ENCODE measurements at regions not wholly inside any gene's neighbourhood (a gene's known extent, or its start where the extent isn't known, plus 50 kb on each side); places are given as distances from the start of the nearest gene placed in this dataset.

DNA sequence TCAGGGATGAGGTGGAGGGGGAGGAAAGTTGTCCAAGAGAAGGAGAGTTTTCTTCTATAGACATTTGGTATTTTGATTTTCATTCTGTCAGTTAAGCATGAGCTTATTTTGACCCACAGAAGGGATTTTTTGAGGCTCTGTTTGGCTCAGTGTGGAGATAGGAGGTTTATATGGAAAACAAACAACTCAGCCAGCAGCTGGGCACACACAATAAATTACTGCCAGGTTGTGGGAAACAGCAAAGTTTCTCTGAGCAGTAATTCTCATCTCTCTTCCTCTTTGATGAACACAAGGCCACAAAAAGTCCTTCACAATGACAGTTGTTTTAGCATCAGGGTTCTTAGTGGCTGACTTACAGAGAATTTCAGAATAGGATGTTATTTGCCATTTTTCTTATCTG is 486.1 kb downstream of the KDM4C start:
- Histone ChIP-seq H3K9me3 (ENCODE audit: control insufficient read depth, low read depth, low read length) (no peaks in the 10 kb centered on the region), H3K4me3 (ENCODE audit: low read length) (no peak overlapping the region), H3K27me3 (ENCODE audit: control insufficient read depth, insufficient read depth, low read length) (no peaks in the 10 kb centered on the region), H3K27ac (ENCODE audit: low read length) (no peak overlapping the region), H3K4me1 (ENCODE audit: control insufficient read depth, low read depth, low read length) (peaks cover 23% of the 10 kb centered on the region), H3K36me3 (ENCODE audit: control insufficient read depth, low read depth, low read length) (no peaks in the 10 kb centered on the region), H3K9ac (ENCODE audit: low read length) (no peak overlapping the region)

DNA sequence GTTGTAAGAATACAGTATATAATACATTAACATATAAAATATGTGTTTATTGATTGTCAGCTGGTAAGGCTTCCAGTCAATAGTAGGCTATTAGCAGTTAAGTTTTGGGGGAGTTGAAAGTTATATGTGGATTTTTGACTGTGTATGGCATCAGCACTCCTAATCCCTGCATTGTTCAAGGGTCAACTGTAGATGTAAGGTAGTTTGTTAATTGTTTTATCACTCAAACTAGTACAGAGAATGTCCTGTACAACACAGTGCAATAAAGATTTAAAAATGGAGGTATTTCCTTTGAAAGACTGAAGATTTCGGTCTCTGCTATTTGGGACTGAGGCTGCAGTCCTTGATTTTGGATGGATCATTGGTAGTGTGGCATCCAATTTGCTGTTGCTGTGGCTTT is 484.4 kb downstream of the KDM4C start:
- Histone ChIP-seq H3K27ac (ENCODE audit: low read length) (no peak overlapping the region), H3K4me3 (ENCODE audit: low read length) (no peak overlapping the region), H3K27me3 (ENCODE audit: control insufficient read depth, insufficient read depth, low read length) (no peaks in the 10 kb centered on the region)

DNA sequence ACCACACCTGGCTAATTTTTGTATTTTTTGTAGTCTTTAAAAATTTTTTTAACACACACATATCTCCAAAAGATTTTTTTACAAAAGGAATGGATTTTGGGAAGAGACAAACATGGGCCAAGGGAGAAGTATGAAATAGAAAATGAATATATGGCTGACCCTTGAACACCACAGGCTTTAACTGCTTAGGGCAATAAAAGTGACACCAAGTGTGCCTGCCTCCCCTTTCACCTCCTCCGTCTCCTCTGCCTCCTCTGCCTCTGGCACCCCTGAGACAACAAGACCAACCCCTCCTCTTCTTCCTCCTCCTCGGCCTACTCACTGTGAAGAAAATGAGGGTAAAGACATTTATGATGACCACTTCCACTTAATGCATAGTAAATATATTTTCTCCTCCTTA is 483.9 kb downstream of the KDM4C start:
- no peaks in the 10 kb centered on the region for H3K27me3 ChIP-seq (ENCODE audit: control insufficient read depth, insufficient read depth, low read length)
- no peak overlapping the region for H3K27ac ChIP-seq (ENCODE audit: low read length)
- H3K36me3 ChIP-seq (ENCODE audit: control insufficient read depth, low read depth, low read length) = no peaks in the 10 kb centered on the region
- no peak overlapping the region for H3K9ac ChIP-seq (ENCODE audit: low read length)
- no peak overlapping the region for H3K4me3 ChIP-seq (ENCODE audit: low read length)
- peaks cover 28% of the 10 kb centered on the region for H3K4me1 ChIP-seq (ENCODE audit: control insufficient read depth, low read depth, low read length)
- no peaks in the 10 kb centered on the region for H3K9me3 ChIP-seq (ENCODE audit: control insufficient read depth, low read depth, low read length)

More for the DNA sequence above, 484.4 kb downstream of the KDM4C start:
- no peak overlapping the region for H3K9ac ChIP-seq (ENCODE audit: low read length)
- H3K4me1 ChIP-seq (ENCODE audit: control insufficient read depth, low read depth, low read length) = peaks cover 28% of the 10 kb centered on the region
- H3K9me3 ChIP-seq (ENCODE audit: control insufficient read depth, low read depth, low read length) = no peaks in the 10 kb centered on the region
- H3K36me3 ChIP-seq (ENCODE audit: control insufficient read depth, low read depth, low read length) = no peaks in the 10 kb centered on the region

DNA sequence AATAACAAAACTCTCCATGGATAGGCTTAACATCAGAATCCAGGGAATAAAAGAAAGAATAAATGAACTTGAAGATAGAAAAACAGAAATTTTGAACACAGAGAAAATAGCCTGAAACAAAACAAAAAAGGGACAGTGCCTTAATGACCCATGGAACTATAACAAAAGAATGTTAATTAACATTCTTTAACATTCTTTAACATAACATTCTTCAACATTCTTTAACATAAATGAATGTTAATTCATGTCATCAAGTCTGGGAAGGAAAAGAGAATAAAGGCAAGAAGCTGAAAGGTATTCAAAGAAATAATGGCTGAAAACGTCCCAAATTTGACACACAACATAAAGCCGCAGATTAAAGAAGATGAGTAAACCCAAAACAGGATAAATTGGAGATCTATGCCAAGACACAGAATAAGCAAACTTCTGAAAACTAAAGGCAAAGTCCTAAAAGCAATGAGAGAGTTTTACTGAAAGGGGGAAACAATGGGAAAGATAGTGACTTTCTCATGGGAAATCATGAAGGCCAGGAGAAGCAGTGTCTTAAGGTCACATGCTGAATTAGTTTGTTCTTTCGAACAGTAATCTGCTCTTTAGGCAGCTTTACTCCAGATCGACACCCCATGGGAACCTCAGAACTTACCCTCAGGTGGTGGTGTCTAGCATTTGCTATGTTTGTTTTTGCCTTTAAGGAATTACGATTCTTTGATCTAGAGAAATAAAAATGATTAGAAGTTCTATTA is 483.0 kb downstream of the KDM4C start:
- peak overlapping the region; percentile 4 for H3K4me3 ChIP-seq (ENCODE audit: low read length)
- no peaks in the 10 kb centered on the region for H3K36me3 ChIP-seq (ENCODE audit: control insufficient read depth, low read depth, low read length)
- H3K4me1 ChIP-seq (ENCODE audit: control insufficient read depth, low read depth, low read length) = peaks cover 28% of the 10 kb centered on the region
- no peaks in the 10 kb centered on the region for H3K27me3 ChIP-seq (ENCODE audit: control insufficient read depth, insufficient read depth, low read length)
- no peaks in the 10 kb centered on the region for H3K9me3 ChIP-seq (ENCODE audit: control insufficient read depth, low read depth, low read length)
- H3K9ac ChIP-seq (ENCODE audit: low read length) = no peak overlapping the region
- peak overlapping the region; percentile 71 for H3K27ac ChIP-seq (ENCODE audit: low read length)

DNA sequence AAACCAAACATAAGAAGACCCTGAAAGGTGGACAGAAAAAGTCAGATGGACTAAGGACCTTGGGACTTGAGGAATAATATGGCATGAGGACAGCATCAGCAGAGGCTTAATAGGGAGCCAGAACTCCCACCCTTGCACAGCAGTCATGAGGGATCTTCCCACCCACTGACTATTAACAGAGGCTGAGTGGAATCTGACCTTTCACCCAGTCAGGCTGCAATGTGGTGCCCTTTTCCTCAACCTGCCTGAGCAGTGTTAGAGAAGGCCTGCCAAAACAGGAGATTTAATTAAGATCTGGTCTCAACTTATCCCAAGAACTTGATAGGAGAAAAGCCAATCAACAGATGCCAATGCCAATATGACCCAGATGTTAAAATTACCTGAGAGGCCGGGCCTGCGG is 481.9 kb downstream of the KDM4C start:
- Histone ChIP-seq H3K27me3 (ENCODE audit: control insufficient read depth, insufficient read depth, low read length) (no peaks in the 10 kb centered on the region), H3K36me3 (ENCODE audit: control insufficient read depth, low read depth, low read length) (no peaks in the 10 kb centered on the region), H3K9ac (ENCODE audit: low read length) (no peak overlapping the region), H3K27ac (ENCODE audit: low read length) (no peak overlapping the region), H3K4me1 (ENCODE audit: control insufficient read depth, low read depth, low read length) (peaks cover 33% of the 10 kb centered on the region), H3K9me3 (ENCODE audit: control insufficient read depth, low read depth, low read length) (no peaks in the 10 kb centered on the region), H3K4me3 (ENCODE audit: low read length) (no peak overlapping the region)

DNA sequence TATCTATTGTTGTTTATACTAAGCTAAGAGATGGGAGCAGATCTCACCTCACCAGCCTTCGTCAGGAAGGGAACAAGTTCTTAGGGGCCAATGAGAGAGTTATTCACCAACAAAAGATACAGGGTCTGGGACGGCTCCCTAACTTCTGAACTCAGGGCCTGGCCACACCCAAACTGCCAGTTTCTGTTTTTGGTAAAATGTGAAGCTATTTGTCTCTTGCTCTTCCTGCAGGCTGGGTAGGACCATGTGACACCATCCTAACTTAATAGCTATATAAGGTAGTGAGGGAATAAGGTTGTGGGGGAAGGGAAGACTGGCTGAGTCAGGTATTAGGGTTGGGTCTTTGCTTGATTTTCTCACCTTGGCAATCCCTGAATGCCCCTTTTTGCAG is 480.5 kb downstream of the KDM4C start:
- Histone ChIP-seq H3K27me3 (ENCODE audit: control insufficient read depth, insufficient read depth, low read length) (no peaks in the 10 kb centered on the region), H3K4me1 (ENCODE audit: control insufficient read depth, low read depth, low read length) (peaks cover 38% of the 10 kb centered on the region), H3K9ac (ENCODE audit: low read length) (no peak overlapping the region), H3K4me3 (ENCODE audit: low read length) (no peak overlapping the region), H3K27ac (ENCODE audit: low read length) (no peak overlapping the region), H3K9me3 (ENCODE audit: control insufficient read depth, low read depth, low read length) (no peaks in the 10 kb centered on the region), H3K36me3 (ENCODE audit: control insufficient read depth, low read depth, low read length) (no peaks in the 10 kb centered on the region)

DNA sequence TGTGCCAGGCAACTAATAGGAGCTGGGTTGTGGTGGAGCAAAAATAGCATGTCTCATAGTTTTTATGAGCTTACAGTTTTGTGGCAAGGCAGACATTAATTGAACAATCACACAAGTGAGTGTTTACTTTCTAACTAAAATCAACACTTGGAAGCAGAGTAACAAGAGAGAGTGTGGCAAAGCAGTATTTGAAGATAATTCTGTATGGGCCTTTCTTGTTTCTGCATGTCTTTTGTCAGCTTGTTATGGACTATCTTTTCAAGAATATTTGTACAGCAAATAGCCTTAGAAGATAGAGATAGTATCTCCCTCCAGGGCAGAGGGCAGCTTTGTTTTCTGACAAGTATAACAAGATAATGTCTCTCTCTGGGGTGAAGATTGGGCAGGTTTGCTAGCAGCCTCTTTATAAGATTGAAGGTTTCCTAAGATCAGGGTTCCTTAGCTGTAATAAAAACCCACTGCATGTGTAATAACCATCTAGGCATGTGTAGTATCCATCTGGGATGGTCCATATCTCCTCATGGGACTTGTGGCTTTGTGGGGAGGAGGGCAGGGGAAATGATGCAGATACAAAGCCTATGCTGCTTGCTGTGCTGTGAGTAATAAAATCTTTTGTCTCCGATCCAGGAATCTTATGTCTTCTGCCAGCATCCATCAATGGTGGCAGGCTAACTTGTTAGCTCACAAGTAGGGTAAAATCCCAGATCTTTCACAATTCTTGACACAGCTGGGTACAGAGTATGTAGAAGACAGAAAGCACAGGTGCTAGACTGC is 479.9 kb downstream of the KDM4C start:
- Histone ChIP-seq H3K9ac (ENCODE audit: low read length) (no peak overlapping the region), H3K36me3 (ENCODE audit: control insufficient read depth, low read depth, low read length) (no peaks in the 10 kb centered on the region)

DNA sequence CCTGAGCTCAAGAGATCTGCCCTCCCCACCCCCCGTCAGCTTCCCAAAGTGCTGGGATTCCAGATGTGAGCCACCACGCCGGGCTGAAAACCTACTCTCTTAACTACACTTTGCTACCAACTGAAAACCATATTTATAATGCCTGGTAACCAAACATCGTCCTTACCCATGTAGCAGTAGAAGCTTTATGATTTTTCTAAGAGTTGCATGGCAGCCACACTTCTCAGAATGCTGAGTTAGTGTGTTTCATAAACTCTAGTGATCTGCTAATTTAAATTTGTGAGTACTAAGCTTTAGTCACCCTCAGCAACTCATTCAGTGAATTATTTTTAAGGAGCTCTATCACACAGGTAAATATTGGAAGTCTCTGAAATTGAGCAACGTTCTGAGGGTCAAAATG is 478.4 kb downstream of the KDM4C start:
- no peaks in the 10 kb centered on the region for H3K36me3 ChIP-seq (ENCODE audit: control insufficient read depth, low read depth, low read length)
- H3K27ac ChIP-seq (ENCODE audit: low read length) = no peak overlapping the region
- no peaks in the 10 kb centered on the region for H3K27me3 ChIP-seq (ENCODE audit: control insufficient read depth, insufficient read depth, low read length)
- H3K4me1 ChIP-seq (ENCODE audit: control insufficient read depth, low read depth, low read length) = peaks cover 36% of the 10 kb centered on the region
- no peaks in the 10 kb centered on the region for H3K9me3 ChIP-seq (ENCODE audit: control insufficient read depth, low read depth, low read length)
- no peak overlapping the region for H3K9ac ChIP-seq (ENCODE audit: low read length)
- no peak overlapping the region for H3K4me3 ChIP-seq (ENCODE audit: low read length)

More for the DNA sequence above, 479.9 kb downstream of the KDM4C start:
- no peaks in the 10 kb centered on the region for H3K9me3 ChIP-seq (ENCODE audit: control insufficient read depth, low read depth, low read length)
- H3K27me3 ChIP-seq (ENCODE audit: control insufficient read depth, insufficient read depth, low read length) = no peaks in the 10 kb centered on the region
- peaks cover 38% of the 10 kb centered on the region for H3K4me1 ChIP-seq (ENCODE audit: control insufficient read depth, low read depth, low read length)
- no peak overlapping the region for H3K4me3 ChIP-seq (ENCODE audit: low read length)
- H3K27ac ChIP-seq (ENCODE audit: low read length) = no peak overlapping the region

DNA sequence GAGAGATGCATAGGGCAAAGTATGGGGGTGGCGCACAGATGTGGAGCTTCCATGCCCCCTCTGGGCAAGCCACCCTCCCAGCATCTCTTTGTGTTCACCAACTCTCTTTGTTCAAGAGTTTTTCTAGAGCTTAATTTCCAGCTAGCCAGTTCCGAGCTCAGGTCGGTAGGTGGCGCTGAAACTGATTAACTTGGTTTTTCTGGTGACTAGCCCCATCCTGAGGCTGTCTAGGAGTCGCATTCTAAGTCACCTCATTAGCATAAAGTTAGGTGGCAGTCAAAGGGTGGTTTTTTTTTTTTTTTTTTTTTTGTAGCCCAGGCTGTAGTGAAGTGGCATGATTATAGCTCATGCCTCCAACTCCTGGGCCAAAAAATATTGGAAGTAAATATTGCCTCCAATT is 476.4 kb downstream of the KDM4C start:
- Histone ChIP-seq H3K4me3 (ENCODE audit: low read length) (no peak overlapping the region), H3K9me3 (ENCODE audit: control insufficient read depth, low read depth, low read length) (no peaks in the 10 kb centered on the region), H3K27ac (ENCODE audit: low read length) (no peak overlapping the region), H3K9ac (ENCODE audit: low read length) (no peak overlapping the region), H3K27me3 (ENCODE audit: control insufficient read depth, insufficient read depth, low read length) (no peaks in the 10 kb centered on the region), H3K4me1 (ENCODE audit: control insufficient read depth, low read depth, low read length) (peaks cover 18% of the 10 kb centered on the region), H3K36me3 (ENCODE audit: control insufficient read depth, low read depth, low read length) (no peaks in the 10 kb centered on the region)

DNA sequence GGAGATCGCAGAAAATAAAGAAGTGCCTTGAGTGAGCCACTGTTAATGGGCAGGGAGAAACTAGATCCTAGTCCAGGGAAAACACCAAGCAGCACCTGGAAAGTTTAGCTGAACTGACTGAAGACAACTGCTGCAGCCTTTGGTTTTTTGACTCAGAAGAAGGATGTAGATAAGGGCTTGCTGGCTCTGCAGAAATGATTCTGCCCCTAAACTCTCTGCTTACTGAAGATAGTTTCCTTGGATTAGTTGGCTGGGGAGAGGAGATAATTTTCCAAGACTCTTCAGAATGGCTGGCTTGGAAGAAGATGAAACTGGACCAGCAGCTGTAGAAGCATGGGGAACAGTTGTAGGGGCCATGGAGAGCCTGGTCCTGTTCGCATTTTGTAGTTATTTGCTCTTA is 471.8 kb downstream of the KDM4C start:
- no peaks in the 10 kb centered on the region for H3K9me3 ChIP-seq (ENCODE audit: control insufficient read depth, low read depth, low read length)
- no peaks in the 10 kb centered on the region for H3K36me3 ChIP-seq (ENCODE audit: control insufficient read depth, low read depth, low read length)
- no peak overlapping the region for H3K9ac ChIP-seq (ENCODE audit: low read length)
- peaks cover 5% of the 10 kb centered on the region for H3K4me1 ChIP-seq (ENCODE audit: control insufficient read depth, low read depth, low read length)
- H3K27me3 ChIP-seq (ENCODE audit: control insufficient read depth, insufficient read depth, low read length) = no peaks in the 10 kb centered on the region
- no peak overlapping the region for H3K27ac ChIP-seq (ENCODE audit: low read length)
- no peak overlapping the region for H3K4me3 ChIP-seq (ENCODE audit: low read length)

DNA sequence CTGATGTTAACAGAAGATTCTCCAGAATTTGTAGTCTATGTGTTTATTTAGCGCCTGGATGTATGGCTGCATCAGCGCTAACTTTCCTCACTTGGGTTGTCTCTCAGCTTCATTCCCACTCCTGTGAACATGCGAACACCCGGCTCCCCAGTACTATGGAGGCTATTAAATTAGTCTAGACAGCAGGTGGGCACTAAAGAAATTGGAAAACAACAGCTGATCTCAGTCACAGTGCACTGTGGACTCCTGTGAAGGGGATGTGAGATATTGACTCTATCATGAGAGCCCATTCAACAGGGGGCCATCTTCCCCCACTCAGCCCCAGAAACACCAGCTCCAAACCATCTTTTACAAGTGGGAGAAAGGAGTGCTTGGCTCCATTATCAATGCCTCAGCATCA is 471.0 kb downstream of the KDM4C start:
- H3K9me3 ChIP-seq (ENCODE audit: control insufficient read depth, low read depth, low read length) = no peaks in the 10 kb centered on the region
- no peak overlapping the region for H3K9ac ChIP-seq (ENCODE audit: low read length)
- no peaks in the 10 kb centered on the region for H3K36me3 ChIP-seq (ENCODE audit: control insufficient read depth, low read depth, low read length)
- H3K4me3 ChIP-seq (ENCODE audit: low read length) = no peak overlapping the region
- no peaks in the 10 kb centered on the region for H3K27me3 ChIP-seq (ENCODE audit: control insufficient read depth, insufficient read depth, low read length)
- peaks cover 2% of the 10 kb centered on the region for H3K4me1 ChIP-seq (ENCODE audit: control insufficient read depth, low read depth, low read length)
- H3K27ac ChIP-seq (ENCODE audit: low read length) = no peak overlapping the region

DNA sequence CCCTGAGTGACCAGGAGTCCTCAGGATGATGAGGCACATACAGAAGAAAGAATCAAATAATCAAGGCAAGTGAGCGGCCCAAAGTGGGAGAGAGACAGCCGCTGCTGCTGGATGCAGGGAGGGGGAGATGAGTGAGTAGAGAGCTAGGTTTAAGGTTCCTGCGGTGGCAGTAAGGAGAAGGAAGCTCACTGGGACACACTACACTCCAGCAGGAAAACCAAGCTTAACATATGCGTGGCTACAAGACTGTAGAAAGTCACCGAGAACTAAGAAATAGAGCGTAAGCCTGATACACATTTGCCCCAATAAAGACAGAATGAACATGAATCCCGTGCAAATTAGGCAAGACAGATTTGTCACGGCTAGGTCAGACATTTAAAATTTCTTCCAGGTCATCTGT is 470.2 kb downstream of the KDM4C start:
- Histone ChIP-seq H3K36me3 (ENCODE audit: control insufficient read depth, low read depth, low read length) (no peaks in the 10 kb centered on the region), H3K9me3 (ENCODE audit: control insufficient read depth, low read depth, low read length) (no peaks in the 10 kb centered on the region), H3K9ac (ENCODE audit: low read length) (no peak overlapping the region), H3K27ac (ENCODE audit: low read length) (no peak overlapping the region), H3K27me3 (ENCODE audit: control insufficient read depth, insufficient read depth, low read length) (no peaks in the 10 kb centered on the region), H3K4me1 (ENCODE audit: control insufficient read depth, low read depth, low read length) (no peaks in the 10 kb centered on the region), H3K4me3 (ENCODE audit: low read length) (no peak overlapping the region)
